ENCODE measurements at regions not wholly inside any gene's neighbourhood (a gene's known extent, or its start where the extent isn't known, plus 50 kb on each side); places are given as distances from the start of the nearest gene placed in this dataset.

- TF ChIP-seq CTCF (IDR thresholded peaks at IDR 0.05; ENCODE audit: insufficient read depth, low read length) (no peak), REST (IDR thresholded peaks at IDR 0.05; ENCODE audit: insufficient replicate concordance, low read depth) (no peak)
Observed at GRCh38 chr20:11980263-11980662, 62.6 kb downstream of the BTBD3 start.

Measured in HL-60 (cell line).